ENCODE measurements at regions not wholly inside any gene's neighbourhood (a gene's known extent, or its start where the extent isn't known, plus 50 kb on each side); places are given as distances from the start of the nearest gene placed in this dataset.

- Histone ChIP-seq H2BK5ac (ENCODE audit: low read length) (no peak overlapping the region), H2AFZ (ENCODE audit: low read length) (no peak overlapping the region)
- no CpG with 5 or more reads among the region's 15 CpGs for WGBS, 2 donors (ENCODE audit: extremely low coverage in 2 of 2, insufficient read length in 2 of 2, insufficient replicate concordance in 1 of 2)
Observed at GRCh38 chr16:86881861-86882273, 303.5 kb downstream of the FOXL1 start.

GRCh38 chr16:86882586-86883280 is 304.4 kb downstream of the FOXL1 start:
- Histone ChIP-seq H2BK5ac (ENCODE audit: low read length) (no peak overlapping the region), H3K9ac (ENCODE audit: low read depth, low read length, poor library complexity) (no peak overlapping the region), H4K91ac (ENCODE audit: low read depth, low read length, poor library complexity) (no peak overlapping the region), H3K79me1 (ENCODE audit: low read depth, low read length) (no peaks in the 10 kb centered on the region), H3K4me3 (ENCODE audit: low read length in 2 of 2) (no peak overlapping the region), H2BK12ac (ENCODE audit: low read length) (no peak overlapping the region), H2AFZ (ENCODE audit: low read length) (no peak overlapping the region), H3K14ac (ENCODE audit: low read length) (no peak overlapping the region), H2BK120ac (ENCODE audit: low read depth, low read length) (no peak overlapping the region), H3K4me1 (ENCODE audit: control insufficient read depth in 2 of 2, insufficient read depth in 1 of 2, low read depth in 1 of 2, low read length in 2 of 2) (peaks cover 0 to 17% of the 10 kb centered on the region in 2 donors), H3K4ac (ENCODE audit: low read length) (no peak overlapping the region), H3K27me3 (ENCODE audit: control insufficient read depth in 3 of 3, insufficient read depth in 3 of 3, low read depth in 1 of 3, low read length in 3 of 3) (peaks cover 0 to 29% (median 0%) of the 10 kb centered on the region in 3 experiments), H3K18ac (ENCODE audit: low read length) (no peak overlapping the region), H3K9me3 (replicated peaks in 1 of 2; ENCODE audit: control insufficient read depth in 2 of 2, insufficient read depth in 1 of 2, low read depth in 1 of 2, low read length in 2 of 2) (no peaks in the 10 kb centered on the region), H2BK15ac (ENCODE audit: low read length) (no peak overlapping the region), H3K23ac (ENCODE audit: low read depth, low read length, poor library complexity) (no peak overlapping the region), H3K27ac (replicated peaks; ENCODE audit: low read length) (no peak overlapping the region), H3K36me3 (replicated peaks in 1 of 2; ENCODE audit: control insufficient read depth in 2 of 2, insufficient read depth in 2 of 2, low read length in 2 of 2) (no peaks in the 10 kb centered on the region), H3K4me2 (ENCODE audit: insufficient read depth, low read length, poor library complexity, severe bottlenecking) (no peak overlapping the region), H4K8ac (ENCODE audit: low read depth, low read length) (no peak overlapping the region), H2AK5ac (ENCODE audit: low read depth, low read length) (no peak overlapping the region)
- DNase-seq (ENCODE audit: low spot score), result no peak
- no CpG with 5 or more reads among the region's 6 CpGs for WGBS, 2 donors (ENCODE audit: extremely low coverage in 2 of 2, insufficient read length in 2 of 2, insufficient replicate concordance in 1 of 2)

More at GRCh38 chr16:86881861-86882273, 303.5 kb downstream of the FOXL1 start:
- Histone ChIP-seq H2BK15ac (ENCODE audit: low read length) (no peak overlapping the region), H3K27me3 (ENCODE audit: control insufficient read depth in 3 of 3, insufficient read depth in 3 of 3, low read depth in 1 of 3, low read length in 3 of 3) (peaks cover 0 to 29% (median 0%) of the 10 kb centered on the region in 3 experiments), H3K9me3 (replicated peaks in 1 of 2; ENCODE audit: control insufficient read depth in 2 of 2, insufficient read depth in 1 of 2, low read depth in 1 of 2, low read length in 2 of 2) (no peaks in the 10 kb centered on the region), H2AK5ac (ENCODE audit: low read depth, low read length) (no peak overlapping the region), H2BK120ac (ENCODE audit: low read depth, low read length) (no peak overlapping the region), H3K4me2 (ENCODE audit: insufficient read depth, low read length, poor library complexity, severe bottlenecking) (no peak overlapping the region), H4K91ac (ENCODE audit: low read depth, low read length, poor library complexity) (no peak overlapping the region), H3K4me3 (ENCODE audit: low read length in 2 of 2) (no peak overlapping the region), H4K8ac (ENCODE audit: low read depth, low read length) (no peak overlapping the region), H3K36me3 (replicated peaks in 1 of 2; ENCODE audit: control insufficient read depth in 2 of 2, insufficient read depth in 2 of 2, low read length in 2 of 2) (no peaks in the 10 kb centered on the region), H2BK12ac (ENCODE audit: low read length) (no peak overlapping the region), H3K23ac (ENCODE audit: low read depth, low read length, poor library complexity) (no peak overlapping the region), H3K27ac (replicated peaks; ENCODE audit: low read length) (no peak overlapping the region), H3K9ac (ENCODE audit: low read depth, low read length, poor library complexity) (no peak overlapping the region), H3K4ac (ENCODE audit: low read length) (no peak overlapping the region), H3K79me1 (ENCODE audit: low read depth, low read length) (no peaks in the 10 kb centered on the region), H3K4me1 (ENCODE audit: control insufficient read depth in 2 of 2, insufficient read depth in 1 of 2, low read depth in 1 of 2, low read length in 2 of 2) (peaks cover 0 to 17% of the 10 kb centered on the region in 2 donors), H3K14ac (ENCODE audit: low read length) (no peak overlapping the region), H3K18ac (ENCODE audit: low read length) (no peak overlapping the region)
- DNase-seq (ENCODE audit: low spot score), result no peak

DNA sequence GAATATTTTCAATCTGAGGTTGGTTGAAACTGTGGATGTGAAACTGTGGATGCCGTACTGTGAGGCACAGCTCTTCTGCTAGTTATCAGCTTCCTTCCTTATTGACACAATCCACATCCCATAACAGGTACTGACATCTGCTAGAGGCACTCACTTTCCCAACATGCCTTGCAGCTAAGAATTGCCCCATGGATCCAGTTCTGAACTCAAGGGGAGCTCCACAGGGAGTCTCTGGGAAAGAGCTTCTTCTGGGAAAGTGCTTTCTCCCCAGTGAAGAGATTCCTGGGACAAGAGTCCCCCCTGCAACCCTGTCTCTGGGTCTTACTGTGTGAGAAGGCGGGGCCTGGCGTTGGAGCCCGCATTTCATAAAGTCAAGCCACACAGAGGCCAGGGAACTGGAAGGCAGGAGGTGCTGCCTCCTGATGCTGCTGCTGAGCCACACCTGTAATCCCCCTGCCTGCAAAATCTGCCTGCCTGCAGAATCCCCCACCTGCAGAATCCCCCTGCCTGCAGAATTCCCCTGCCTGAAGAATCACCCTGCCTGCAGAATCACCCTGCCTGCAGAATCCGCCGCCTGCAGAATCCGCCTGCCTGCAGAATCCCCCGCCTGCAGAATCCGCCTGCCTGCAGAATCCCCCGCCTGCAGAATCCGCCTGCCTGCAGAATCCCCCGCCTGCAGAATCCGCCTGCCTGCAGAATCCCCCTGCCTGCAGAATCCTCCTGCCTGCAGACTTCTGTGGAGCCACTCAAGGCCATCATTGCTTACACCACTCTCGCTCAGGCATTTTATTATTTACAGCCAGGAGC is 305.4 kb downstream of the FOXL1 start:
- Histone ChIP-seq H3K23ac (ENCODE audit: low read depth, low read length, poor library complexity) (no peak overlapping the region), H2BK5ac (ENCODE audit: low read length) (no peak overlapping the region), H2AK5ac (ENCODE audit: low read depth, low read length) (no peak overlapping the region), H3K4me3 (ENCODE audit: low read length in 2 of 2) (no peak overlapping the region), H2AFZ (ENCODE audit: low read length) (no peak overlapping the region), H2BK120ac (ENCODE audit: low read depth, low read length) (no peak overlapping the region), H3K79me1 (ENCODE audit: low read depth, low read length) (no peaks in the 10 kb centered on the region), H3K4me2 (ENCODE audit: insufficient read depth, low read length, poor library complexity, severe bottlenecking) (no peak overlapping the region), H3K9me3 (replicated peaks in 1 of 2; ENCODE audit: control insufficient read depth in 2 of 2, insufficient read depth in 1 of 2, low read depth in 1 of 2, low read length in 2 of 2) (no peaks in the 10 kb centered on the region), H3K9ac (ENCODE audit: low read depth, low read length, poor library complexity) (no peak overlapping the region), H3K36me3 (replicated peaks in 1 of 2; ENCODE audit: control insufficient read depth in 2 of 2, insufficient read depth in 2 of 2, low read length in 2 of 2) (no peaks in the 10 kb centered on the region), H2BK15ac (ENCODE audit: low read length) (no peak overlapping the region), H4K91ac (ENCODE audit: low read depth, low read length, poor library complexity) (no peak overlapping the region), H3K14ac (ENCODE audit: low read length) (no peak overlapping the region), H3K4ac (ENCODE audit: low read length) (no peak overlapping the region), H3K27me3 (ENCODE audit: control insufficient read depth in 3 of 3, insufficient read depth in 3 of 3, low read depth in 1 of 3, low read length in 3 of 3) (peaks cover 0 to 20% (median 0%) of the 10 kb centered on the region in 3 experiments), H3K4me1 (ENCODE audit: control insufficient read depth in 2 of 2, insufficient read depth in 1 of 2, low read depth in 1 of 2, low read length in 2 of 2) (peaks cover 0 to 10% of the 10 kb centered on the region in 2 donors), H4K8ac (ENCODE audit: low read depth, low read length) (no peak overlapping the region), H3K27ac (replicated peaks; ENCODE audit: low read length) (no peak overlapping the region), H3K18ac (ENCODE audit: low read length) (no peak overlapping the region), H2BK12ac (ENCODE audit: low read length) (no peak overlapping the region)
- DNase-seq (ENCODE audit: low spot score), result no peak
- WGBS, 2 donors (ENCODE audit: extremely low coverage in 2 of 2, insufficient read length in 2 of 2, insufficient replicate concordance in 1 of 2), result no CpG with 5 or more reads among the region's 14 CpGs

DNA sequence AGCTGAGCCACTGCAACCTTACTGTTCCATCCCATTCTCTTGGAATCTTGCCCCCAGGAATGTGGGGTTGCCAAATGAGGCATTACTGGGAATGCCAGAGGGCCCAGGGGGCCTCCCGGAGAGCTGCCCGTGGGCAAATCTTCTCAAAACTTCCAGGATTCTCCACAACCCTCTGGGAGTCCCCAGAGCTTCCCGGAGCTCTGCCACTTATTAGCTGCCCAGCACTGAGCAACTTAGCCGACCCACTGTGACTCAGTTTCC is 306.0 kb downstream of the FOXL1 start:
- Histone ChIP-seq H3K4me2 (ENCODE audit: insufficient read depth, low read length, poor library complexity, severe bottlenecking) (no peak overlapping the region), H2BK120ac (ENCODE audit: low read depth, low read length) (no peak overlapping the region)
- no CpG with 5 or more reads among the region's 4 CpGs for whole genome bisulfite sequencing, 2 donors (ENCODE audit: extremely low coverage in 2 of 2, insufficient read length in 2 of 2, insufficient replicate concordance in 1 of 2)

More for the DNA sequence above, 306.0 kb downstream of the FOXL1 start:
- no peak overlapping the region for H3K4me3 ChIP-seq (ENCODE audit: low read length in 2 of 2)
- DNase-seq (ENCODE audit: low spot score), result no peak
- H3K23ac ChIP-seq (ENCODE audit: low read depth, low read length, poor library complexity), result no peak overlapping the region
- no peak overlapping the region for H4K8ac ChIP-seq (ENCODE audit: low read depth, low read length)
- no peak overlapping the region for H3K9ac ChIP-seq (ENCODE audit: low read depth, low read length, poor library complexity)
- H2BK5ac ChIP-seq (ENCODE audit: low read length), result no peak overlapping the region
- no peak overlapping the region for H3K27ac ChIP-seq (replicated peaks; ENCODE audit: low read length)
- H3K4ac ChIP-seq (ENCODE audit: low read length), result no peak overlapping the region
- no peak overlapping the region for H2BK12ac ChIP-seq (ENCODE audit: low read length)
- no peak overlapping the region for H2BK15ac ChIP-seq (ENCODE audit: low read length)
- H2AFZ ChIP-seq (ENCODE audit: low read length), result no peak overlapping the region
- H3K36me3 ChIP-seq (replicated peaks in 1 of 2; ENCODE audit: control insufficient read depth in 2 of 2, insufficient read depth in 2 of 2, low read length in 2 of 2), result no peaks in the 10 kb centered on the region
- no peaks in the 10 kb centered on the region for H3K9me3 ChIP-seq (replicated peaks in 1 of 2; ENCODE audit: control insufficient read depth in 2 of 2, insufficient read depth in 1 of 2, low read depth in 1 of 2, low read length in 2 of 2)
- H2AK5ac ChIP-seq (ENCODE audit: low read depth, low read length), result no peak overlapping the region
- H3K79me1 ChIP-seq (ENCODE audit: low read depth, low read length), result no peaks in the 10 kb centered on the region
- H4K91ac ChIP-seq (ENCODE audit: low read depth, low read length, poor library complexity), result no peak overlapping the region
- no peak overlapping the region for H3K18ac ChIP-seq (ENCODE audit: low read length)
- H3K4me1 ChIP-seq (ENCODE audit: control insufficient read depth in 2 of 2, insufficient read depth in 1 of 2, low read depth in 1 of 2, low read length in 2 of 2), result peaks cover 0 to 8% of the 10 kb centered on the region in 2 donors
- H3K27me3 ChIP-seq (ENCODE audit: control insufficient read depth in 3 of 3, insufficient read depth in 3 of 3, low read depth in 1 of 3, low read length in 3 of 3), result peaks cover 0 to 15% (median 0%) of the 10 kb centered on the region in 3 experiments
- H3K14ac ChIP-seq (ENCODE audit: low read length), result no peak overlapping the region
